Type B pancreatic cell (in vitro differentiated cells): ENCODE measurements at regions not wholly inside any gene's neighbourhood (a gene's known extent, or its start where the extent isn't known, plus 50 kb on each side); places are given as distances from the start of the nearest gene placed in this dataset.

Experiments used
- DNase-seq: peaks from one replicate; pipeline ENCODE4 v3.0.0; 2021; ENCODE audit warnings: mixed read lengths; ENCODE audit not compliant: unreplicated experiment; ENCODE audit errors: extremely low spot score
- H3K27ac Mint-ChIP-seq: 2 replicates; pipeline ENCODE4 v1.8.0; 2021; ENCODE audit warnings: mild to moderate bottlenecking, mixed read lengths
- H3K27me3 Mint-ChIP-seq: 2 replicates; pipeline ENCODE4 v1.8.0; 2021; ENCODE audit warnings: mixed read lengths
- H3K36me3 Mint-ChIP-seq: 2 replicates; pipeline ENCODE4 v1.8.0; 2021; ENCODE audit warnings: mixed read lengths
- H3K4me1 Mint-ChIP-seq: one replicate; pipeline ENCODE4 v1.8.0; 2021; ENCODE audit warnings: mixed read lengths; ENCODE audit not compliant: unreplicated experiment
- H3K4me3 Mint-ChIP-seq: 2 replicates; pipeline ENCODE4 v1.8.0; 2021; ENCODE audit warnings: mild to moderate bottlenecking, mixed read lengths
- H3K9me3 Mint-ChIP-seq: 2 replicates; pipeline ENCODE4 v1.8.0; 2021; ENCODE audit warnings: mixed read lengths
- TF ChIP-seq, protein P1 (sequence below): fragments of 200-600 bp; sonication (generic); conservative IDR thresholded peaks from 2 replicates; pipeline ENCODE4 v1.5.0; 2021; ENCODE audit warnings: antibody characterized with exemption, mild to moderate bottlenecking

GRCh38 chr5:157917899-157918809 lies 59.2 kb upstream of the CLINT1 start:
- H3K4me1 Mint-ChIP-seq, result peaks cover 48% of the 10 kb centered on the region
- H3K36me3 Mint-ChIP-seq, result no peaks in the 10 kb centered on the region
- DNase-seq, result no peak
- TF ChIP-seq, protein P1, sequence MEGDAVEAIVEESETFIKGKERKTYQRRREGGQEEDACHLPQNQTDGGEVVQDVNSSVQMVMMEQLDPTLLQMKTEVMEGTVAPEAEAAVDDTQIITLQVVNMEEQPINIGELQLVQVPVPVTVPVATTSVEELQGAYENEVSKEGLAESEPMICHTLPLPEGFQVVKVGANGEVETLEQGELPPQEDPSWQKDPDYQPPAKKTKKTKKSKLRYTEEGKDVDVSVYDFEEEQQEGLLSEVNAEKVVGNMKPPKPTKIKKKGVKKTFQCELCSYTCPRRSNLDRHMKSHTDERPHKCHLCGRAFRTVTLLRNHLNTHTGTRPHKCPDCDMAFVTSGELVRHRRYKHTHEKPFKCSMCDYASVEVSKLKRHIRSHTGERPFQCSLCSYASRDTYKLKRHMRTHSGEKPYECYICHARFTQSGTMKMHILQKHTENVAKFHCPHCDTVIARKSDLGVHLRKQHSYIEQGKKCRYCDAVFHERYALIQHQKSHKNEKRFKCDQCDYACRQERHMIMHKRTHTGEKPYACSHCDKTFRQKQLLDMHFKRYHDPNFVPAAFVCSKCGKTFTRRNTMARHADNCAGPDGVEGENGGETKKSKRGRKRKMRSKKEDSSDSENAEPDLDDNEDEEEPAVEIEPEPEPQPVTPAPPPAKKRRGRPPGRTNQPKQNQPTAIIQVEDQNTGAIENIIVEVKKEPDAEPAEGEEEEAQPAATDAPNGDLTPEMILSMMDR, result peak; percentile 73
- H3K4me3 Mint-ChIP-seq, result peak overlapping the region; percentile 57
- H3K27ac Mint-ChIP-seq, result peak overlapping the region; percentile 75
- no peaks in the 10 kb centered on the region for H3K9me3 Mint-ChIP-seq
- peaks cover 5% of the 10 kb centered on the region for H3K27me3 Mint-ChIP-seq

DNA sequence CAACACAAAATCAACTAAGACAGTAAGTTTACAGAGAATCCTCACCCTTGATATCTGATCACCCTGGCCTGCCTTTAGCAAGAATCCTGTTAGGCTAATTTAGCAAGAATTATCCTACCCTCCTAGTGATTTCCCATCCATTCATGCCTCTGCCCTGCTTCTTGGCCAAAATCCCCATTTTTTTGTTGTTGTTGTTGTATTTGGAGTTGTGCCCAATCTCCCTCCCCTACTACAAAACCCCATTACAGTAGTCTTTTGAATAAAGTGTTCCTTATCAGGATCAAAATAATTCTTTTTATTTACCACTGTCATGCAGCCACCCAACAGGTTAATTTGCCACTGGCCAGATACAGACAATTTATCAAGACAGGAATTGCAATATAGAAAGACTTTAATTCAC lies 58.5 kb upstream of the CLINT1 start:
- TF ChIP-seq, protein P1, result no peak
- H3K4me3 Mint-ChIP-seq, result peak overlapping the region; percentile 57
- no peaks in the 10 kb centered on the region for H3K9me3 Mint-ChIP-seq
- no peaks in the 10 kb centered on the region for H3K36me3 Mint-ChIP-seq
- peaks cover 5% of the 10 kb centered on the region for H3K27me3 Mint-ChIP-seq
- H3K27ac Mint-ChIP-seq, result peak overlapping the region; percentile 75
- no peak for DNase-seq
- H3K4me1 Mint-ChIP-seq, result peaks cover 54% of the 10 kb centered on the region

DNA sequence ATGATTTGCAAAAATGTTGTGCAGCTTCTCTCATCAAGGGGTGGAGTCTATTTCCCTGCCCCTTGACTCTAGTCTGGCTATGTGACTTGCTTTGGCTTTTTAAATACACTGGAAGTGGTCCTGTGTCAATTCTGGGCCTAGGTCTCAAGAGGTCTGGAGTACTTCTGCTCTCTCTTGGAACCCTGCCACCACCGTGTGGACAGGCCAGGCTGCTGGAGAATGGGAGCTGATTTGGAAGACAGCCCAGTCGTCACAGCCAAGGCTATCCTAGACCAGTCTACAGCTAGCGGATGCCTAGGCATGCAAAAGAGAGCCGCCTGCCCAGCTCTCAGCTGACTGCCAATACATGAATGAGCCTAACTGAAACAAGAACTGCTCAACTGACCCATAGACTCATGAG lies 56.7 kb upstream of the CLINT1 start:
- Mint-ChIP-seq H3K4me3 (peak overlapping the region; percentile 17), H3K4me1 (peaks cover 54% of the 10 kb centered on the region), H3K27me3 (peaks cover 5% of the 10 kb centered on the region), H3K9me3 (no peaks in the 10 kb centered on the region), H3K27ac (peak overlapping the region; percentile 25), H3K36me3 (no peaks in the 10 kb centered on the region)
- DNase-seq, result no peak
- TF ChIP-seq, protein P1, result no peak

DNA sequence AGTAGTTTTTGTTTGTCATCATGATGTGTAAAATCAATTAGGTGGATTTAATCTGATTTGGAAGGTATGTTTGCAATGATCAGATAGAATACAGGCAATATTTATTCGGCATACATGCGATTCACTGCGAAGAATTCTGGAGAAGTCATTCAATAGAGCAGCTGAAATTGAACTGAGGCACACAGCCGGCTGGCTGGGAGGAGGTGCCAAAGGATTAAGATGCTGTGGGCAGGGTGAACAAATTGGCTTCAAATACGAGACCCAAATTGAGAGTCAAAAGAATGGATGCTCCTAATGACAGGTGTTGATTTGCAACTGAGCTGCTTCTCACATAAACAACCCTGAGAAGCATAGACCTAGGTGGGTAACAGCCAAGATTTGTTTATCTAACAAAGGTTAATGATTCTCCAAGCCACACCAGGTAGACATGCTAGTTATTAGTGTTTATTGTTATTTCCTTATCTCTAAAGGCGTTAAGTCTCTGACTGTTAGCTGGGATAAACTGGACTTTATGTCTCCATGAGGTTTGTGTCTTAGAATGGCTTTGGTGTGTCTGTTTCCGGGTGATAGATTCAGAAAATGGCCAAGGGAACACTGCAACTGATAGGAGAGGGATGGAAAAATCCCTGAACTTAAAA lies 55.3 kb upstream of the CLINT1 start:
- peak overlapping the region; percentile 32 for H3K4me3 Mint-ChIP-seq

DNA sequence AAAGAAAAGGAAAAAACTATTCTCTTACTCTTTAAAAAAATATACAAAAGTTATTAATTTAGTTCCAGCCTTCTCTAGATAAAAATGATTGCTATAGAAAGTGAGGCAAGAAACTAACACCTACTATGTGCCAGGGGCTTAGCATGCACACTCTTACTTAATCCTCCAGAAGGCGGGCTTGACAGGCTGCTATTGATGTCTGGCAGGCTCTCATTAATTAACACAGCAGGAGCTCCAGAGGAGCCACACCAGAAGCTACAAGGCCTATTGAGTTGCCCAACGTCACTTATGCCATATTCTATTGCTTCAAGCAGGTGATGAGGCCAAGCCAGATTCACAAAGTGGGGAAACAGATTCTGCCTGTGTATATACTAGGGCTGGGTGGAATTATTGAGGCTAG lies 54.6 kb upstream of the CLINT1 start:
- Mint-ChIP-seq H3K27me3 (no peaks in the 10 kb centered on the region), H3K4me1 (peaks cover 36% of the 10 kb centered on the region), H3K27ac (peak overlapping the region; percentile 94), H3K9me3 (no peaks in the 10 kb centered on the region), H3K4me3 (peak overlapping the region; percentile 76), H3K36me3 (no peaks in the 10 kb centered on the region)
- TF ChIP-seq, protein P1, result no peak
- no peak for DNase-seq

More for the DNA sequence above, 55.3 kb upstream of the CLINT1 start:
- Mint-ChIP-seq H3K27ac (peak overlapping the region; percentile 94), H3K9me3 (no peaks in the 10 kb centered on the region), H3K4me1 (peaks cover 43% of the 10 kb centered on the region), H3K27me3 (peaks cover 3% of the 10 kb centered on the region), H3K36me3 (no peaks in the 10 kb centered on the region)
- DNase-seq, result no peak
- TF ChIP-seq, protein P1, result no peak
